CD4-positive, alpha-beta T cell treated with Interleukin-21 for 1 hour (primary cell): ENCODE measurements at regions not wholly inside any gene's neighbourhood (a gene's known extent, or its start where the extent isn't known, plus 50 kb on each side); places are given as distances from the start of the nearest gene placed in this dataset.
"Not testable (repeated sequence)": the region's sequence is repeated elsewhere in the genome, so short reads cannot be mapped to it uniquely, and the experiment has no call there.

ENCODE experiments used
- DNase-seq: peaks from one replicate; pipeline ENCODE4 v3.0.0-alpha.2; 2020

GRCh38 chr6:135658481-135658880 lies 160.9 kb upstream of the AHI1 start:
- DNase-seq: no peak

GRCh38 chr6:135658916-135659315 lies 161.4 kb upstream of the AHI1 start:
- no peak for DNase-seq

DNA sequence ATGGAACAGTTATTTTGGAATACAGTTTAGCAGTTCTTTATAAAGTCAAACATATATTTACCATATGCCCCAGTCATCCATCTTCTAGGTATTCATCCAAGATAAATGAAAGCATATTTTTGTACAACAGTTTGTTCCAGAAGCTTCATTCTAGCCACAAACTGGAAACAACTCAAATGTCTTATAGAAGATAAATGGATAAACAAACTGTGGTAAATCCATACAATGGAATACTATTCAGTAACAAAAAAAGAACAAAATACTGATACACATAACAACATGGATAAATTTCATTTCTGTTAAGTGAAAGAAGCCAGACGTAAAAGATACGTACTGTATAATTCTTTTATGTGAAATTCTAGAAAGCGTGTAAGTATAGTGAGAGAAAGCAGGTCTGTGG lies 167.0 kb upstream of the AHI1 start:
- DNase-seq: no peak

- no peak for DNase-seq
Measured at GRCh38 chr6:135665935-135666334, 168.4 kb upstream of the AHI1 start.

- DNase-seq: no peak
Measured at GRCh38 chr6:135667691-135668455, 170.3 kb upstream of the AHI1 start.

GRCh38 chr6:135672256-135672655 lies 174.7 kb upstream of the AHI1 start:
- no peak for DNase-seq

DNA sequence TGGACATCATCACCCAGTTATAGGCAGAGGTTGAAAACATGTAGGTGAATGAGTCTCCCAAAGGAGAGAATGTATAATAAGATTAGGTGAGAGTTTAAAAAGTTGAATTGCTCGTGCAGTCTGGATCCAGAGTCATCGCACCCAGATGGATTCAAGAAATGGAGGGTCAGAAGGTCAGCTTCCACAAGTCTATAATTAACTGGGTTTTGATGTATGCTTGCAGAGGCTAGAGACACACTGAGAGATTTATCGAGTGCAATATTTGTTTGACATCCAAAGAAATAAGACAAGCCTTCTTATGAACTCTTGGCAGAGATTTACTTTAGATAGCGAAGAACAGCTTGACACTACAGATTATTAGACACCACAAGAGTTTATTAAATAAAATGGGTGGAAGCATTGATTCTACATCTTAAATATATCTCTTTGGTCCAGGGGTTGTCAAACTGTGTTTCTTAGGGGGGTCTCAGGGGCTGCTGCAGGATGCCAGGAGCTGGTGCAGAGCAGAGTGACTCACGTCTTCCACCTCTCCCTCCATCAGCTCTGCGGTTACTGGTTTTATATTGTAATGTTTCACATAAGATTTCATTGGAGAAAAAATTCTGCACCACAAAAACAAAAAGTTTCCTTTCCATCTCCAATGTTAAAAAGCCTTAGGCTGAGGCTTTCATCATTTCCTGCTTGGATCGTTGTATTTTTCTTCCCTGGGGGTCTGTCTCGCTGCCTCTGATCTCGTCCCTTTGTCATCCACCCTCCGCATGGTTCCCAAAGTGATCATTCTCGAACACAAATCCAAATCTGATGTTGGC lies 176.2 kb upstream of the AHI1 start:
- DNase-seq: no peak

DNA sequence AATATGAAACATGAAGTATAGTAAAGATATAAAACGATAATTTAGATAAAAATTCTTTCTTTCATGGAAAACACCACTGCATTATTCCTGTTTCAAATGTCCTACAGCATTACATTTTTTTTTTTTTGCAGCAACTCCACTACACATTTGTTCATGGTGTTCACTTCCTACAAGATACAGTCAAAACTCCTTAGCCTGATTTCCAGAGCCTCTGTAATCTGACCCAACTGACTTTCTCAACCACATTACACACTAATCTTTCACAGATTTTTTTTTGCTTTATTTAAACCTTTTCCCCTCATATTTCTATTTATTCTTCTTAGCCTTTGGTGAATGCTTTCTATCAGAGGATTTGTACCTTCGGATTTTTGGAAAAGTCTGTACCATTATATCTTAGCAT lies 176.5 kb upstream of the PDE7B start:
- no peak for DNase-seq

DNA sequence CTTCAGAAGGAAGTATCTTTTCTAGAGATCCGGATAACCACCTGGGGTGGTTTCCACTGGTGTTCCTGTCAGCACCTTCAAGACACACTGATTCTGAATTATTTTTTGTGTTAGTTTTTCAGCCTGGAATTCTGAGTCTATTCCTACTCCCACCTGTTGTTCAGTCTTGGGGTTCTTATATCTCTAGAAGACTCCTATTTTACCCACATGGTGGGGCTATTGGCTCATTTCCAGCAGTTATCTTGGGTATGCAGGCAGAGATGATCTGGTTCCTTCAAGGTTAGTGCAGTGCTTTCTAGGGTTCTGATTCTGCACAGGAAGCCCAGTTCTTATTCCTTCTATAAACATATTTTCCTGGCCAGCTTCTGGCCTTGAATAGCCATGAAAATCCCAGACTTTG lies 175.6 kb upstream of the PDE7B start:
- peak; percentile 60 for DNase-seq

- DNase-seq: no peak
Measured at GRCh38 chr6:135680964-135681913, 170.3 kb upstream of the PDE7B start.

DNA sequence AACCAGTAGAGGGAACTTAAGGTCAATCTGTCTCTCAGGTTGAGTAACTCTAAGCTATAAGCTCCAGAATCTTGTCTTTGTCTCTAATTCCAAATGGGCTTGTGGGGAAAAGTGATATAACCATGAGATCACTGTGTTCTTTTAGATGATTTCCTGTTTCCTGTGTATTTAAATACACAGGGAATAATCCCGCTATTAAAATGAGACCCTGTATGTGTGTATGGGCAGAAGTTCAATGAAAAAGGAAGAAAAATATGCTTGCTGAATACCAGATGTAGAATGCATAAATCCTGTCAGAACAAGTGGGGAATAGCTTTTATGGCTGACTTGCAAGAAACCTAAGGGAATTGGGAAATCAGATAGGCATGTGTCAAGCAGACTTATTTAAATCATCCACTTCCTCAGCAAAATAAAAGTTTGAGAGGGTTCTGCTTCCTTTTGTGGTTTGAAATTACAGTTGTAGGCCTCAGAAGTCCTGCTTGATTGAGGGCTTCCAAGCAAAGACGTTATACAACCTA lies 164.7 kb upstream of the PDE7B start:
- no peak for DNase-seq

DNA sequence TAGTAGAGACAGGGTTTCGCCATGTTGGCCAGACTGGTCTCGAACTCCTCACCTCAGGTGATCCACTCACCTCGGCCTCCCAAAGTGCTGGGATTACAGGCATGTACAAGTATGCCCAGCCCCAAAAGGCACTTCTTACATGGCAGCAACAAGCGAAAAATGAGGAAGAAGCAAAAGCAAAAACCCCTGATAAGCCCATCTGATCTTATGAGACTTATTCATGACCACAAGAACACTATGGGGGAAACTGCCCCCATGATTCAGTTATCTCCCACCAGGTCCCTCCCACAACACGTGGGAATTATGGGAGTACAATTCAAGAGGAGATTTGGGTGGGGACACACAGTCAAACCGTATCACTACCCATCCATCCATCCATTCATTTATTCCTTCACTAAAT lies 163.0 kb upstream of the PDE7B start:
- not testable (repeated sequence) for DNase-seq

- no peak for DNase-seq
Measured at GRCh38 chr6:135692426-135692825, 159.1 kb upstream of the PDE7B start.

DNA sequence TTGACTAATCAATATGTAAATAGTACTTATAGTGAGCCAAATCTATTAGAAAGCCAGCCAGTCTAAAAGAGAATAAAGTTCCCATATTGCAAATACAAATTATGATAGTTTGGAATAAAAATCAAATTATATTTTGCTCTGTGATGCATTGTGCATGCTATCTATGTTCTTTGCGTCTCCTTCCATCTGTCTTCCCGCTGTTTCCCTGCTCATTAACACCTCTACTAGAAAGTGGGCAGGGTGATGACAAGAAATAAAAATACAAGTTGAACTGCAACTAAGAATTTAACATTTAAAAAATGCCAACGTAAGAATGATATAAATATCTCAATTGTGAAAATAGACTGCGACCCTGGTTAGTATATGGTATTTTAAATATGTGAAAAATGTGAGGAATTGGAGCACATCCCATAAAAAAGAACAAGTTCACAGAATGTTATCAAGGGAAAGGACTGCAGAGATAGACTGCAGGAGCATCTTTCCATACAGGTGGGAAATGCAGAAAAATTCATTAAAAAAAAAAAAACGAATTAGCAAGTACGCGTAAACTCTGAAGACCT lies 157.6 kb upstream of the PDE7B start:
- no peak for DNase-seq

DNA sequence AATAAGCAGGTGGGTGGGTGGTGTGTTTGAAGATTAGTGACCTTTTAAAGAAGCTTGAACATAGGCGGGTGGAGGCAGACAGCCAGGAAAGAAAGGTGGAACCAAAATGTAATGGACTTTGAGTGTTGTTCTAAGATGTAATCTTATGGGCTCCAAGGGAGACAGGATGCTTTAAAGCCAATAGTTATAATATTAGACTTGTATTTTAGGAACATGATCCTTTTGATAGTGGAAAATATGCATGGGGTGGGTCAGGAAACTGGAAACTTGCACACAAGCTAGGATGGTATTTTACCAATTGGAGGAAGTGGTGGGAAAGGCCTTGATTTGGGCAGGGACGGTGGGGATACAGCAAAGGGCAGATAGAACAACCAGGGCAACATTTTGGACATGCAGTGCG lies 151.8 kb upstream of the PDE7B start:
- DNase-seq: no peak

- DNase-seq: no peak
Measured at GRCh38 chr6:135701426-135701825, 150.1 kb upstream of the PDE7B start.

DNA sequence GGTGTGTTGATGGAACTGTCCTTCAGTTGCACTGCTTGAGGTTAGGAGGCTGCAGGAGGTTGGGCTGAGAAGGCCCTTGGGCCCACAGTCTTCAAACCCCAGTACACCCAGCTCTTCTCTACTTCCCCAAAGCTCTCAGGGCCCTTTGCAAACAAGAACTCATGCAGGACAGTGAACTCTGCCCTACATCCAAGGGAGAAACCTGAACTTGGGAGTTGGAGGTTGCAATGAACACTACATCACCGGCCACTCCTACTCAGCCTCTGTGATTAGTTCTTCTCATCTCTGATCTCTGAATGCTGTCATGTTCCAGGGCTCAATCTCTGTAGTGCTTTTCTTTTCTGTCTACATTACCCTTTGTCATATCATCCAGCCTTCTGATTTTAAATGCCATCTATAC lies 148.5 kb upstream of the PDE7B start:
- no peak for DNase-seq

GRCh38 chr6:135703621-135704020 lies 147.9 kb upstream of the PDE7B start:
- no peak for DNase-seq

- DNase-seq: no peak
Measured at GRCh38 chr6:135707426-135707825, 144.1 kb upstream of the PDE7B start.

DNA sequence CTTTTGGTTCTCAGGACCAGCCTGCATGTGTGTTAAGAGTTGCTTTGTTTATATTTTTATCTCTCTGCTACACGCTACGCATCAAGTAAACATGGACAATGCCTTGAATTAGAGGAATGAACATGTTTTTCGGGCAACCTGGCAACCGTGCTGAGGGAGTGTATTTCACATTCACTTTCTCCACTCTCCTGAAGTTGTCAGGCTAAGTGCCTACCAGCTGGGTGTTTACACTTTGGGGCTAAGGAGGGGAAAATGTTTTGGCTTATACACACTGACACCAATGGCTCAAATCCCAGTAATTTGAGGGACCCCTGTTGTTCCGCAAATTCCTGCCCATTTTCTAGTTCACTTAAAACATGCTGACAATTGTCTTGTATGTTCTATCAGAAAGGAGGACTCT lies 141.5 kb upstream of the PDE7B start:
- no peak for DNase-seq

GRCh38 chr6:135722190-135722589 lies 129.3 kb upstream of the PDE7B start:
- no peak for DNase-seq

- no peak for DNase-seq
Measured at GRCh38 chr6:135722679-135723078, 128.8 kb upstream of the PDE7B start.

DNA sequence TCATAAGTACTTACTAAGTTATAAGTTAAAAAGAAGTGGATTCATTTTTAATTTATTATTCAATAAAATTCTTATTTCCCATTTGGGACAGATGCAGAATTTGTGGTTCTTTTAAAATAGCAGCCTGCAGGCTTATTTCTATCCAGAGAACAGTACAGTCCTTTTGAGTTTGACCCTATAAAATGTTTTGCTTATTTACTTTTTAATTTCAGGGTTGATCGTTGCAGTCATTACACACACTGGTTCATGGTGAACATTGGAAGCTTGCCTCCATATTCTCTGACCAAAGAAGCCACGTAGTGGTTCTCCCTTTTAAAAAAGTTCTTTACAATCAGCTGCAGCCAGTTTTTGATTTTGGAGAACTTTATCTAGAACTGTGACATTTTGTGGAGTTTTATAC lies 122.9 kb upstream of the PDE7B start:
- no peak for DNase-seq
